Stimulated activated CD8-positive, alpha-beta memory T cell treated with anti-CD3 and anti-CD28 coated beads, Interleukin-15, amount 100 ng/mL, for 4 hours (primary cell): ENCODE measurements at regions not wholly inside any gene's neighbourhood (a gene's known extent, or its start where the extent isn't known, plus 50 kb on each side); places are given as distances from the start of the nearest gene placed in this dataset.
A peak's percentile ranks its signal among the peaks of the same experiment; 100 is the strongest.
"Not testable (repeated sequence)": the region's sequence is repeated elsewhere in the genome, so short reads cannot be mapped to it uniquely, and the experiment has no call there.

Experiments used
- DNase-seq, 2 donors: peaks; one replicate each; pipeline ENCODE4 v3.0.0-alpha.2; 2020; ENCODE audit warnings: low read depth in 2 of 2

- peak; percentile 53 to 63 for DNase-seq
Measured at GRCh38 chr6:27157459-27158315, 89.8 kb upstream of the PRSS16 start.

- no peak for DNase-seq
Measured at GRCh38 chr6:27158316-27158643, 89.2 kb upstream of the PRSS16 start.

GRCh38 chr6:27159725-27160124, 87.8 kb upstream of the PRSS16 start:
- DNase-seq = no peak

GRCh38 chr6:27161115-27161514, 86.4 kb upstream of the PRSS16 start:
- no peak for DNase-seq

- no peak for DNase-seq
Measured at GRCh38 chr6:27161603-27161945, 85.9 kb upstream of the PRSS16 start.

- DNase-seq = no peak
Measured at GRCh38 chr6:27161946-27162603, 85.4 kb upstream of the PRSS16 start.

- no peak for DNase-seq
Measured at GRCh38 chr6:27163834-27164233, 83.7 kb upstream of the PRSS16 start.

- no peak for DNase-seq
Measured at GRCh38 chr6:27168108-27168507, 79.4 kb upstream of the PRSS16 start.

GRCh38 chr6:27168586-27169443, 78.7 kb upstream of the PRSS16 start:
- DNase-seq = no peak

GRCh38 chr6:27172524-27173231, 74.8 kb upstream of the PRSS16 start:
- not testable (repeated sequence) for DNase-seq

GRCh38 chr6:27173232-27173601, 74.3 kb upstream of the PRSS16 start:
- not testable (repeated sequence) for DNase-seq

GRCh38 chr6:27174958-27175357, 72.5 kb upstream of the PRSS16 start:
- no peak for DNase-seq

GRCh38 chr6:27176096-27176495, 71.4 kb upstream of the PRSS16 start:
- no peak for DNase-seq

- DNase-seq = peak in 1 of 2 donors; percentile 30
Measured at GRCh38 chr6:27176523-27177484, 70.7 kb upstream of the PRSS16 start.

- DNase-seq = peak; percentile 37 to 46
Measured at GRCh38 chr6:27177485-27178406, 69.8 kb upstream of the PRSS16 start.

GRCh38 chr6:27178407-27178730, 69.1 kb upstream of the PRSS16 start:
- no peak for DNase-seq

GRCh38 chr6:27178860-27179259, 68.6 kb upstream of the PRSS16 start:
- no peak for DNase-seq

- no peak for DNase-seq
Measured at GRCh38 chr6:27183060-27183832, 64.3 kb upstream of the PRSS16 start.
